DOHH2 (cell line): ENCODE measurements at regions not wholly inside any gene's neighbourhood (a gene's known extent, or its start where the extent isn't known, plus 50 kb on each side); places are given as distances from the start of the nearest gene placed in this dataset.

Source experiments
- EZH2phosphoT487 ChIP-seq: fragments of 200-600 bp; sonication (generic); IDR thresholded peaks from 2 replicates; pipeline ENCODE4 v1.6.1; 2017; ENCODE audit warnings: borderline replicate concordance, mild to moderate bottlenecking, antibody characterized with exemption, low read length, moderate library complexity, mixed read lengths
- TF ChIP-seq, protein P1 (sequence below): fragments of 200-600 bp; sonication (generic); IDR thresholded peaks from one replicate; pipeline ENCODE4 v1.5.1; 2014; ENCODE audit warnings: antibody characterized with exemption, mild to moderate bottlenecking, low read depth, low read length; ENCODE audit not compliant: poor library complexity, severe bottlenecking

- TF ChIP-seq, protein P1, sequence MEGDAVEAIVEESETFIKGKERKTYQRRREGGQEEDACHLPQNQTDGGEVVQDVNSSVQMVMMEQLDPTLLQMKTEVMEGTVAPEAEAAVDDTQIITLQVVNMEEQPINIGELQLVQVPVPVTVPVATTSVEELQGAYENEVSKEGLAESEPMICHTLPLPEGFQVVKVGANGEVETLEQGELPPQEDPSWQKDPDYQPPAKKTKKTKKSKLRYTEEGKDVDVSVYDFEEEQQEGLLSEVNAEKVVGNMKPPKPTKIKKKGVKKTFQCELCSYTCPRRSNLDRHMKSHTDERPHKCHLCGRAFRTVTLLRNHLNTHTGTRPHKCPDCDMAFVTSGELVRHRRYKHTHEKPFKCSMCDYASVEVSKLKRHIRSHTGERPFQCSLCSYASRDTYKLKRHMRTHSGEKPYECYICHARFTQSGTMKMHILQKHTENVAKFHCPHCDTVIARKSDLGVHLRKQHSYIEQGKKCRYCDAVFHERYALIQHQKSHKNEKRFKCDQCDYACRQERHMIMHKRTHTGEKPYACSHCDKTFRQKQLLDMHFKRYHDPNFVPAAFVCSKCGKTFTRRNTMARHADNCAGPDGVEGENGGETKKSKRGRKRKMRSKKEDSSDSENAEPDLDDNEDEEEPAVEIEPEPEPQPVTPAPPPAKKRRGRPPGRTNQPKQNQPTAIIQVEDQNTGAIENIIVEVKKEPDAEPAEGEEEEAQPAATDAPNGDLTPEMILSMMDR: no peak
- TF ChIP-seq EZH2phosphoT487: no peak
These were observed 188.4 kb upstream of the CLNK start for GRCh38 chr4:10872833-10873517.
